Erythroblast (primary cell): ENCODE measurements at regions not wholly inside any gene's neighbourhood (a gene's known extent, or its start where the extent isn't known, plus 50 kb on each side); places are given as distances from the start of the nearest gene placed in this dataset.

Source experiments
- GATA1 ChIP-seq: IDR thresholded peaks from 2 replicates; pipeline ENCODE4 v1.6.1; 2011; ENCODE audit warnings: low read depth, mild to moderate bottlenecking, control low read depth, low read length, moderate library complexity
- POLR2A ChIP-seq: IDR thresholded peaks from 2 replicates; pipeline ENCODE4 v1.6.1; 2011; ENCODE audit warnings: mild to moderate bottlenecking, low read length

DNA sequence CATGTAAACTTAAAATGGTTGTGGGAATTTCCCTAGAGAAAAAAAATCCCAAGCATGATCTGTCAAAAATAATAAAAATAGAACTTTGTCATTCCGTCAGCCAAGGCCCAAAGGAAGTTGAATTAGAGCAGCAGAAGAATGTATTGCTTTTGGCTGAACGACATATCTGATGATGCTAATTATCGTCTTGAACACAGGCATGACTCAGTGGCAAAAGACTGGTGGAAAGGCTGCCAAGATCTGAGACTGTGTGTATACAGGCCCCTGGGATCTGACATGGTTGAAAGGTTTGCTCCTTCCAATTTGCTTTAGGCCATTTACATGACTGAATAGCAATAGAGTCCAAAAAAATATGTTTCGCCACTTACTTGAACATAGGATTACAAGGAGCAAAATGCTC is 1057.1 kb upstream of the CRIM1 start:
- TF ChIP-seq POLR2A (no peak), GATA1 (no peak)
